ENCODE measurements at regions not wholly inside any gene's neighbourhood (a gene's known extent, or its start where the extent isn't known, plus 50 kb on each side); places are given as distances from the start of the nearest gene placed in this dataset.

DNA sequence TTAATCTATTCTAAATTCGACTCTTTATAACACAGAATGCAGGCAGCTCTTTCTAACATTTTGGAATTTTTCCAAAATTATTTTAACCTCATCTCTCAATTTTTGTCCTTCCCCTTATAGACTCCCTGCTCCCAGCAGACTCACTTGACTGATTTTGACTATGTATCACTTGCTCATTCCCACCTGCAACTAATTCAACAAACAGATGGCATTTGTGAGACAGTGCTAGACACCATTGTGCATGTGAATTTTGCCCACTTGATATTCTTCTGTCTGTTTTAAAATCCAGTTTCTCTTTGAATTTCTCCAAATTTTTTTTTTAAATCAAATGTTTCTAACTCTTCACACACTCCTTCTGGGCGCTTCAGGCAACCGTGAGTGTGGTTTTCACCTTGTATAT, 1534.0 kb downstream of the PCDH7 start:
- H3K9me3 ChIP-seq (ENCODE audit: control insufficient read depth, insufficient read depth, low read depth, low read length): no peaks in the 10 kb centered on the region
- no peak overlapping the region for H3K27ac ChIP-seq (ENCODE audit: low read depth, low read length)
- no peaks in the 10 kb centered on the region for H3K4me1 ChIP-seq (ENCODE audit: control insufficient read depth, insufficient read depth, low read length)
- no peaks in the 10 kb centered on the region for H3K36me3 ChIP-seq (ENCODE audit: control insufficient read depth, insufficient read depth, low read length)
- no peak overlapping the region for H3K9ac ChIP-seq (ENCODE audit: low read length)
- no peak overlapping the region for H3K4me3 ChIP-seq (ENCODE audit: low read depth, low read length)
- H3K27me3 ChIP-seq (ENCODE audit: control insufficient read depth, insufficient read depth, low read length): no peaks in the 10 kb centered on the region

DNA sequence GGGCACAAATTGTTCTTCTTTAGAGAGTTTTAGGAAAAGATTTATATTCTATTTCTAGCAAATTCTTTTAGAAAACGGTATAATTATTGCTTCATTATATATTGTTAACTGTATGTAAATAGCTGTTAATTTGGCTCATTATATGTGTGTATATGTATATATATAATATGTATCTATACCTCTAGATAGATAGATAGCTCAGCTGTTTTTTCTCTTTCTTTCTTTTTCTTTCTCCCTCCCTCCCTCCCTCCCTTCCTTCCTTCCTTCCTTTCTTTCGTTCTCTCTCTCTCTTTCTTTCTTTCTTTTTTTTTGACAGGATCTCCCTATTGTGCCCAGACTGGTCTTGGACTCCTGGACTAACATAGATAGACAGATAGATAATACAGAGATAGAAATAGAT, 1538.8 kb downstream of the PCDH7 start:
- H3K9me3 ChIP-seq (ENCODE audit: control insufficient read depth, insufficient read depth, low read depth, low read length): no peaks in the 10 kb centered on the region

DNA sequence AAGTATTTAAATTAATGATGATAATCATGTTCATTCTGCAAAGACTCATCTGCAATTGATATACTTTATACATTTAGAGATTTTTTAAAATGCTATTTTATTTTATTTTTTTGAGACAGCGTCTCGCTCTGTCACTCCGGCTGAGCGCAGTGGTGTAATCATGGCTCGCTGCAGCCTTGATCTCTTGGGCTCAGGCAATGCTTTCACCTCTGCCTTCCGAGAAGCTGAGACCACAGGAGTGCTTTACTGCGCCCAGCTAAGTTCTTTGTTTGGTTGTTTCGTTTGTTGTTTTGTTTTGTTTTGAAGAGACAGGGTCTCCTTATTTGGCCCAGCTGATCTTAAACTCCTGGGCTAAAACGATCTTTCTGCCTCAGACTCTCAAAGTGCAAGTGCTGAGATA, 1541.0 kb downstream of the PCDH7 start:
- no peaks in the 10 kb centered on the region for H3K9me3 ChIP-seq (ENCODE audit: control insufficient read depth, insufficient read depth, low read depth, low read length)
- no peaks in the 10 kb centered on the region for H3K27me3 ChIP-seq (ENCODE audit: control insufficient read depth, insufficient read depth, low read length)
- H3K9ac ChIP-seq (ENCODE audit: low read length): no peak overlapping the region
- H3K4me1 ChIP-seq (ENCODE audit: control insufficient read depth, insufficient read depth, low read length): no peaks in the 10 kb centered on the region
- H3K4me3 ChIP-seq (ENCODE audit: low read depth, low read length): no peak overlapping the region
- H3K27ac ChIP-seq (ENCODE audit: low read depth, low read length): no peak overlapping the region
- no peaks in the 10 kb centered on the region for H3K36me3 ChIP-seq (ENCODE audit: control insufficient read depth, insufficient read depth, low read length)

More for the DNA sequence above, 1538.8 kb downstream of the PCDH7 start:
- Histone ChIP-seq H3K27ac (ENCODE audit: low read depth, low read length) (no peak overlapping the region), H3K4me1 (ENCODE audit: control insufficient read depth, insufficient read depth, low read length) (no peaks in the 10 kb centered on the region), H3K4me3 (ENCODE audit: low read depth, low read length) (no peak overlapping the region), H3K36me3 (ENCODE audit: control insufficient read depth, insufficient read depth, low read length) (no peaks in the 10 kb centered on the region), H3K27me3 (ENCODE audit: control insufficient read depth, insufficient read depth, low read length) (no peaks in the 10 kb centered on the region), H3K9ac (ENCODE audit: low read length) (no peak overlapping the region)

DNA sequence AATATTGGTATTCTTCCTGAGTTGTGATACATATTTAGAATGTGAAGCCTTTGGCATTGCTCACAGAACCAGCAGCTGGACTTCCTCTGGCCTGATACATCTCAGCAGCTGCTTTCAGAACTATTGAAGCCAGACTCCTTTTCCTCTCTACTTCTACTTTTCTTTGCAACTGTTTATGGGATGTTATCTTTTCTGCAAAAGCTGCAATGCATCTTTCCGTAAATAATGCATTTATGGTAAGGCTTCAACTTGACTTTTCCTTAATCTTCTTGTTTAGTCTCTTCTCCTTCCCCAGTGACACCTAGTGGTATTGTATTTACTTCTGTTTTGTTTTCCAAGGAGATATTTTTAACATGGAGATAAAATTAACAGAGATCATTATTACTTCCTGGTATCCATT, 1548.7 kb downstream of the PCDH7 start:
- H3K4me1 ChIP-seq (ENCODE audit: control insufficient read depth, insufficient read depth, low read length): no peaks in the 10 kb centered on the region
- no peak overlapping the region for H3K4me3 ChIP-seq (ENCODE audit: low read depth, low read length)
- no peaks in the 10 kb centered on the region for H3K9me3 ChIP-seq (ENCODE audit: control insufficient read depth, insufficient read depth, low read depth, low read length)
- H3K27me3 ChIP-seq (ENCODE audit: control insufficient read depth, insufficient read depth, low read length): no peaks in the 10 kb centered on the region
- H3K9ac ChIP-seq (ENCODE audit: low read length): no peak overlapping the region
- no peaks in the 10 kb centered on the region for H3K36me3 ChIP-seq (ENCODE audit: control insufficient read depth, insufficient read depth, low read length)
- H3K27ac ChIP-seq (ENCODE audit: low read depth, low read length): no peak overlapping the region

DNA sequence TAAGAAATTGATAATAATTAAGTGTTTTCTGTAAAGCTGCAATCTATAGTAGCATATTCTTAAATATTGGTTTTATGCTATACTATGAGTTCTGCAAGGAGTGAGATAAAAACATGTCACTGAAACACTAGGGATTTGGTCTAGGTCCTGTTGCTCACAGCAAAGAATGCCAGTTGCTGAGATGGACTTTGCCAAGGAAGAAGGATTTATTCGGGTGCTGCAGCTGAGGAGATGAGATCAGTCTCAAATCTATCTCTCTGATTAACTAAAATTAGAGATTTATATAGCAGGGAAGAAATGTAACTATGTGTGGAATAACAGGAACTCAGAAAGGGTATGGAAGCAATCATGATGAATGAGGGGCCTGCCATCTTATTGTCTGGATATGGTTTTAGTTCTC, 1569.9 kb downstream of the PCDH7 start:
- no peak overlapping the region for H3K9ac ChIP-seq (ENCODE audit: low read length)
- no peak overlapping the region for H3K4me3 ChIP-seq (ENCODE audit: low read depth, low read length)
- peaks cover 5% of the 10 kb centered on the region; the same call in 1 of the 2 replicates for H3K9me3 ChIP-seq (ENCODE audit: control insufficient read depth, insufficient read depth, low read depth, low read length)
- H3K27ac ChIP-seq (ENCODE audit: low read depth, low read length): no peak overlapping the region
- no peaks in the 10 kb centered on the region for H3K36me3 ChIP-seq (ENCODE audit: control insufficient read depth, insufficient read depth, low read length)
- no peaks in the 10 kb centered on the region for H3K27me3 ChIP-seq (ENCODE audit: control insufficient read depth, insufficient read depth, low read length)
- no peaks in the 10 kb centered on the region for H3K4me1 ChIP-seq (ENCODE audit: control insufficient read depth, insufficient read depth, low read length)

DNA sequence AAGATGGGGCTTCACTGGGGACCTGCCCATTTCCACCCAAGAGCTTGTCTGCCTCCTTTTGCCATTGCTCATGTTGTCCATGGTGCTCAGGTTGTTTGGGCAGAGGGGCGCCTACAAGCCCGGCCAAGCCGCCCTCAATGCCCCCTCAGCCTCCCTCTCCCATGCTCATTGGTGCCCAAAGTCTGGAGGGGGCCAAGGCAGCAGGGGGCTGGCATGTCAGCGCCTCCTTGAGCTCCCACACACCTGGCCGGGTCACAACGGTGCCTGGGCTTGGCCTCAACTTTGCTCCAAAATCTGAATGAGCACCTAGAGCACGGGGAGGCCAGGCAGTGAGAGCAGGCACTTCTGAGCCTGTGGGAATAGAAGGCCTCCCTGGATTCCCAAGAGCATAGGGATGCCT, 1598.8 kb downstream of the PCDH7 start:
- no peaks in the 10 kb centered on the region for H3K4me1 ChIP-seq (ENCODE audit: control insufficient read depth, insufficient read depth, low read length)
- H3K27ac ChIP-seq (ENCODE audit: low read depth, low read length): no peak overlapping the region
- H3K4me3 ChIP-seq (ENCODE audit: low read depth, low read length): no peak overlapping the region
- no peaks in the 10 kb centered on the region for H3K36me3 ChIP-seq (ENCODE audit: control insufficient read depth, insufficient read depth, low read length)
- no peak overlapping the region for H3K9ac ChIP-seq (ENCODE audit: low read length)
- no peaks in the 10 kb centered on the region for H3K27me3 ChIP-seq (ENCODE audit: control insufficient read depth, insufficient read depth, low read length)
- peaks cover 10% of the 10 kb centered on the region for H3K9me3 ChIP-seq (ENCODE audit: control insufficient read depth, insufficient read depth, low read depth, low read length)

DNA sequence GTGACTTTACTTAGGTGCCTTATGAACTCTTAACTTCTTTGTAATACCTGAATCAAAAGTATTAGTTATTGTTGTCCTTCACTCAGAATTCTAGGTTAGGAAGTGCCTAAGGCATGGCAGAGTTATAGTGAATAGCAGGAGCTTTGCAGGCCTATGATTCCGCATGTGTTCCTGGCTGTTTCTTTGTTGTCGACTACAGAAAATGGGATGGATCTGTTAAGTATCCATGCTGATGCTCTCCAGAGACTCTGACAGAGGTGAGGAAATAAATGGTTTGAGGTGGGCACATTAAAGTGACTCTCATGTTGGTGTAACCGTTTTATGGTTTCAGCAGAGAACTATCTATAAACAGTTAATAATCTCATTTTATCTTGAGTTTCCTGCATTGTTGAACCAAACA, 1601.3 kb downstream of the PCDH7 start:
- Histone ChIP-seq H3K4me3 (ENCODE audit: low read depth, low read length) (no peak overlapping the region), H3K27me3 (ENCODE audit: control insufficient read depth, insufficient read depth, low read length) (no peaks in the 10 kb centered on the region), H3K9ac (ENCODE audit: low read length) (no peak overlapping the region), H3K27ac (ENCODE audit: low read depth, low read length) (no peak overlapping the region), H3K36me3 (ENCODE audit: control insufficient read depth, insufficient read depth, low read length) (no peaks in the 10 kb centered on the region), H3K9me3 (ENCODE audit: control insufficient read depth, insufficient read depth, low read depth, low read length) (peaks cover 10% of the 10 kb centered on the region), H3K4me1 (ENCODE audit: control insufficient read depth, insufficient read depth, low read length) (no peaks in the 10 kb centered on the region)

DNA sequence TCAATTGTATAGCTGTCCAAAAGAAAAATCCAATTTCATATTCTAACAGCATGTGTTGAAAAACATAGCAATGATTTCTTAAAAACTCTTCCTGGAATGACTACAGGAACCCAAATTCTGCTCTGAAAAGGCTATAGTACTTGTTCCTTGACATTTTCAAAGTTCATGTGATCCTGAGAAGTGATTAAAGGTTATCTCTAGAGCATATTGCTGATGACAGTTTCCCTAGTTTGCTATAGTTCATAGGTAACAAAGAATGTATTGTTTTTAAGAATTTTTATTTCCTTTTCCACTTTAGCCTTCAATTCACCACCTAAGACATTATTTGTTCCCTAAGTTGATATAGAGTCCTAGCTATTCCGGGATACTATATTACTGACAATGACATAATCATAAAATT, 1614.6 kb downstream of the PCDH7 start:
- Histone ChIP-seq H3K9ac (ENCODE audit: low read length) (no peak overlapping the region), H3K27me3 (ENCODE audit: control insufficient read depth, insufficient read depth, low read length) (no peaks in the 10 kb centered on the region), H3K36me3 (ENCODE audit: control insufficient read depth, insufficient read depth, low read length) (no peaks in the 10 kb centered on the region), H3K4me1 (ENCODE audit: control insufficient read depth, insufficient read depth, low read length) (no peaks in the 10 kb centered on the region), H3K4me3 (ENCODE audit: low read depth, low read length) (no peak overlapping the region), H3K27ac (ENCODE audit: low read depth, low read length) (no peak overlapping the region), H3K9me3 (ENCODE audit: control insufficient read depth, insufficient read depth, low read depth, low read length) (no peaks in the 10 kb centered on the region)

DNA sequence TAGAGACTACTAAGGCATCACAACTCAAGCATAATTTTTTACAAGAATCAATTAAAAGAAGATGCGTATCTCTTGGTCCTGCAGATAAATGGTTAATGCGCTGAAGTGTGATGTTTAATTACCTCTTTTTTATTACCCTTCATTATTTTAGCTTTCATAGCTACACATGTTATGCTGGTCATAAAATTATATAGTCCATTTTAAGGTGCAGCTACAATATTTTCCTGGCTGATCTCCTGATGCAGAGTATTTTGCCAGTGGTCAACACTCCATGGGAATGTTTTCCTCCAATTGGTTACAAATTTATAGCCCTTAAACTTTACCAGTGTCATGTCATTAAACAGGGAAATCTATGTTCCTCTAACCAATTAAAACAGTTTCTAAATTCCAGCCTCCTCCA, 1617.2 kb downstream of the PCDH7 start:
- Histone ChIP-seq H3K4me3 (ENCODE audit: low read depth, low read length) (no peak overlapping the region), H3K9ac (ENCODE audit: low read length) (no peak overlapping the region), H3K9me3 (ENCODE audit: control insufficient read depth, insufficient read depth, low read depth, low read length) (no peaks in the 10 kb centered on the region), H3K36me3 (ENCODE audit: control insufficient read depth, insufficient read depth, low read length) (no peaks in the 10 kb centered on the region), H3K27ac (ENCODE audit: low read depth, low read length) (no peak overlapping the region), H3K4me1 (ENCODE audit: control insufficient read depth, insufficient read depth, low read length) (peaks cover 5% of the 10 kb centered on the region; the same call in 1 of the 2 replicates), H3K27me3 (ENCODE audit: control insufficient read depth, insufficient read depth, low read length) (no peaks in the 10 kb centered on the region)

DNA sequence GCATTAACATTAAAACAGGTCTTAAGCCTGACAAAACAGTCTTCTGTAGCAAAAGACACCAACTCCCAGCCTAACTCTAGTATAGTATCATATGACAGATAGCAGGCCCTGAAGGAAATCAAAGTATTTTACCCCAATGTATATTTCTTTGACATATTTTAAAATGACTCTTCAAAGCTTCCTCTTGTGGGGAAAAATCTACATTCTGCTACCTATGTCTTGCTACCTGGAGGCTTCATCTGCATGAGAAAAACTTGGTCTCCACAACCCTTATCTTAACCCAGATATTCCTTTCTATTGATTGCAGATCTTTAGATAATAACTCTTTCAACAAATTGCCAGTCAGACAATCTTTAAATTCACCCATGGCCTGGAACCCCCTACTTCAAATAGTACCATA, 1620.4 kb downstream of the PCDH7 start:
- Histone ChIP-seq H3K4me3 (ENCODE audit: low read depth, low read length) (no peak overlapping the region), H3K9me3 (ENCODE audit: control insufficient read depth, insufficient read depth, low read depth, low read length) (no peaks in the 10 kb centered on the region), H3K9ac (ENCODE audit: low read length) (no peak overlapping the region), H3K27me3 (ENCODE audit: control insufficient read depth, insufficient read depth, low read length) (no peaks in the 10 kb centered on the region), H3K27ac (ENCODE audit: low read depth, low read length) (no peak overlapping the region), H3K36me3 (ENCODE audit: control insufficient read depth, insufficient read depth, low read length) (no peaks in the 10 kb centered on the region), H3K4me1 (ENCODE audit: control insufficient read depth, insufficient read depth, low read length) (peaks cover 5% of the 10 kb centered on the region; the same call in 1 of the 2 replicates)

DNA sequence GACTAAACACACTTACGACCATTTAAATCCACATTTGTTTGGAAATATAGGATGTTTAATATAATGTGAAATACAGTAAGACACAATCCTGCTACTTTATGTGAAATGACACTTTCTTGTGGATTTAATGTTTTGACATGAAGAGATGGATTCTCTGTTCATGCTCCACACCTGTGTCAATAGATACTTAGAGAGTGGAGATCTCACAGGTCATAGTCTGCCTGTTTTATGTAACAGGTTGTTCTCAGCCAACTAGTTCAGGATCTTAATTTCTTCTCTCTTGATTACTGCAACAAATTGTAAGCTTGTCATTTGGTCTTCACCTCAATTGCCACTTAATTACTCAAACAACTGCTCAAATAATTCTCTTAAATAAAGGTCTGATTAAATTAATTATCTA, 1621.2 kb downstream of the PCDH7 start:
- H3K27ac ChIP-seq (ENCODE audit: low read depth, low read length): no peak overlapping the region
- H3K9me3 ChIP-seq (ENCODE audit: control insufficient read depth, insufficient read depth, low read depth, low read length): no peaks in the 10 kb centered on the region
- H3K4me3 ChIP-seq (ENCODE audit: low read depth, low read length): no peak overlapping the region
- peaks cover 5% of the 10 kb centered on the region; the same call in 1 of the 2 replicates for H3K4me1 ChIP-seq (ENCODE audit: control insufficient read depth, insufficient read depth, low read length)
- no peak overlapping the region for H3K9ac ChIP-seq (ENCODE audit: low read length)
- H3K36me3 ChIP-seq (ENCODE audit: control insufficient read depth, insufficient read depth, low read length): no peaks in the 10 kb centered on the region
- H3K27me3 ChIP-seq (ENCODE audit: control insufficient read depth, insufficient read depth, low read length): no peaks in the 10 kb centered on the region

DNA sequence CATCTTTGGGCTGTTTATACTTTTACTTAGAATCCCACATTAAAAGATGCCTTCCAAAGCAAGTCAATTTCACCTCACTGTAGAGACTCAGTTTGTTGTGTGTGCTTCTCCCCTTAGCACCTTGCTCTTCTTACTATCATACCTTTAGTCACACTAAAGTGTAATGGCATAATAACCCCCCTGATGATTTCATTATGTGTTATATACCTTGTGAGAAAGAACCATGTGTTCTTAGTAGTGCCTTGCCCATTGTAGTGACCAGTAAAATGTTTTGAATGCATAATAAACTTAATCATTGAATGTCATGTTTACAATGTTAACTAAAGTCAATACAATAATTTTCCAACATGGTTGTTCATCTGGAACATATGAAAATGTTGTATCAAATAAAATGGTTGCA, 1621.9 kb downstream of the PCDH7 start:
- Histone ChIP-seq H3K4me1 (ENCODE audit: control insufficient read depth, insufficient read depth, low read length) (peaks cover 5% of the 10 kb centered on the region; the same call in 1 of the 2 replicates), H3K27ac (ENCODE audit: low read depth, low read length) (no peak overlapping the region), H3K9ac (ENCODE audit: low read length) (no peak overlapping the region), H3K9me3 (ENCODE audit: control insufficient read depth, insufficient read depth, low read depth, low read length) (no peaks in the 10 kb centered on the region), H3K4me3 (ENCODE audit: low read depth, low read length) (no peak overlapping the region), H3K36me3 (ENCODE audit: control insufficient read depth, insufficient read depth, low read length) (no peaks in the 10 kb centered on the region), H3K27me3 (ENCODE audit: control insufficient read depth, insufficient read depth, low read length) (no peaks in the 10 kb centered on the region)
